ENCODE measurements at regions not wholly inside any gene's neighbourhood (a gene's known extent, or its start where the extent isn't known, plus 50 kb on each side); places are given as distances from the start of the nearest gene placed in this dataset.

DNA sequence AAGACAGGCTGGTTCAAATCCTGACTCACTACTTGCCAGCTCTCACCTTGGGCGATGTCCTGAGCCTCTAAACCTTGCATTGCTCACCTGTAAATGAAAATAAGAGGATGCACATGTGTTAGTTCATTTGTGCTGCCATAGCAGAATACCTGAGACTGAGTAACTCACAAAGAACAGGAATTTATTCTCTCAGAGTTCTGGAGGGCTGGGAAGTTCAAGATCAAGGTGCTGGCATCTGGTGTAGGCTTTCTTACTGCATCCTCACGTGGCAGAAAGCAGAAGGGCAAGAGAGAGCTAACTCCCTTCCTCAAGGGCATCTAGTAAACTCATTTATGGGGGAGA is 222.7 kb downstream of the MTHFS start:
- DNase-seq, result no peak
- Histone ChIP-seq H3K27ac (no peak overlapping the region), H3K4me3 (no peak overlapping the region), H3K9me3 (no peaks in the 10 kb centered on the region), H3K27me3 (no peaks in the 10 kb centered on the region), H3K4me1 (no peaks in the 10 kb centered on the region), H3K36me3 (no peaks in the 10 kb centered on the region)
- no peak for TF ChIP-seq POLR2A (IDR thresholded peaks at IDR 0.05)
- TF ChIP-seq, protein P1, sequence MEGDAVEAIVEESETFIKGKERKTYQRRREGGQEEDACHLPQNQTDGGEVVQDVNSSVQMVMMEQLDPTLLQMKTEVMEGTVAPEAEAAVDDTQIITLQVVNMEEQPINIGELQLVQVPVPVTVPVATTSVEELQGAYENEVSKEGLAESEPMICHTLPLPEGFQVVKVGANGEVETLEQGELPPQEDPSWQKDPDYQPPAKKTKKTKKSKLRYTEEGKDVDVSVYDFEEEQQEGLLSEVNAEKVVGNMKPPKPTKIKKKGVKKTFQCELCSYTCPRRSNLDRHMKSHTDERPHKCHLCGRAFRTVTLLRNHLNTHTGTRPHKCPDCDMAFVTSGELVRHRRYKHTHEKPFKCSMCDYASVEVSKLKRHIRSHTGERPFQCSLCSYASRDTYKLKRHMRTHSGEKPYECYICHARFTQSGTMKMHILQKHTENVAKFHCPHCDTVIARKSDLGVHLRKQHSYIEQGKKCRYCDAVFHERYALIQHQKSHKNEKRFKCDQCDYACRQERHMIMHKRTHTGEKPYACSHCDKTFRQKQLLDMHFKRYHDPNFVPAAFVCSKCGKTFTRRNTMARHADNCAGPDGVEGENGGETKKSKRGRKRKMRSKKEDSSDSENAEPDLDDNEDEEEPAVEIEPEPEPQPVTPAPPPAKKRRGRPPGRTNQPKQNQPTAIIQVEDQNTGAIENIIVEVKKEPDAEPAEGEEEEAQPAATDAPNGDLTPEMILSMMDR (IDR thresholded peaks at IDR 0.05), result no peak
- intact Hi-C loops (cut with DNase I; ENCODE audit: low total_unique reads), result no loop called here

DNA sequence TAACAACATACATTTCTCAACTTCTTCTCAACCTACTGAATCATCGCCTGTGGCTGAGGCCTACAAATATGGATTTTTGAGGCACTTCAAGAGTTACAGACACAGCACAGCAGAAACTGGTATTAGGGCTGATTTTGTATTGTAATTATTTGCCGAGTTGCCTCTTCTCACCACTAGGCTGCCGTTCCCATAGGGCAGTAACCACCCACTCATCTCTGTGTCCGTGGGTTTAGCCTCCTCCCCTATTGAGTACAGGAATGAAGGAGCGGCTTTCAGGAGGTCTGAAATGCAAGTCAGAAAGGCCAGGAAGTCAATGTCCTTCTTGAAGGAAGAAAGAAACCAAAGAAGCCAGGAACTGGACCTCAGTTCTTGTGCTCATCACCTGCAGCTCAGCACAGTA is 220.8 kb downstream of the MTHFS start:
- no peak overlapping the region for H3K27ac ChIP-seq
- no peak for TF ChIP-seq POLR2A (IDR thresholded peaks at IDR 0.05)
- TF ChIP-seq, protein P1 (IDR thresholded peaks at IDR 0.05), result no peak
- no peak overlapping the region for H3K4me3 ChIP-seq
- H3K36me3 ChIP-seq, result no peaks in the 10 kb centered on the region
- no peaks in the 10 kb centered on the region for H3K9me3 ChIP-seq
- intact Hi-C loops (cut with DNase I; ENCODE audit: low total_unique reads), result no loop called here
- no peaks in the 10 kb centered on the region for H3K4me1 ChIP-seq
- H3K27me3 ChIP-seq, result no peaks in the 10 kb centered on the region
- DNase-seq, result no peak

DNA sequence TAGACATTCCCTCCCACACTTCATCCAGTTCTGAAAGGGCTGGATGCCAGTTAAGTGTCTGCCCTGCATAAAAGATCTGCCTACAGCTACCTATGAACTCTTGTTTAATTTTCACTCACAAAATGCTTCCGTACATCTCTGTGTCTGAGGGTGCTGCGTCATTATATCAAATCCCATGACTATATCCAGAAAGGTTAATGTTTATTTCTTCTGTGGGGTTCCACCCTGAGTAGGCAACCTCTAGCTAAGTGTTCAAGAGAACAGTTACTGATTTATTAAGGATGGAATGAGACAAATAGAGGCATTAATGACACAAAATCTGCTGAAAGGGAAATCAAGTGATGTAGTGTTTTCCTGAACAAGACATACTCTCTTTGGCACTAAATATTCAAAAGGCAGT is 220.2 kb downstream of the MTHFS start:
- Histone ChIP-seq H3K27me3 (no peaks in the 10 kb centered on the region), H3K4me1 (no peaks in the 10 kb centered on the region), H3K36me3 (no peaks in the 10 kb centered on the region), H3K27ac (no peak overlapping the region), H3K4me3 (no peak overlapping the region), H3K9me3 (no peaks in the 10 kb centered on the region)
- intact Hi-C loops (cut with DNase I; ENCODE audit: low total_unique reads), result no loop called here
- TF ChIP-seq, protein P1 (IDR thresholded peaks at IDR 0.05), result no peak
- TF ChIP-seq POLR2A (IDR thresholded peaks at IDR 0.05), result no peak
- no peak for DNase-seq

DNA sequence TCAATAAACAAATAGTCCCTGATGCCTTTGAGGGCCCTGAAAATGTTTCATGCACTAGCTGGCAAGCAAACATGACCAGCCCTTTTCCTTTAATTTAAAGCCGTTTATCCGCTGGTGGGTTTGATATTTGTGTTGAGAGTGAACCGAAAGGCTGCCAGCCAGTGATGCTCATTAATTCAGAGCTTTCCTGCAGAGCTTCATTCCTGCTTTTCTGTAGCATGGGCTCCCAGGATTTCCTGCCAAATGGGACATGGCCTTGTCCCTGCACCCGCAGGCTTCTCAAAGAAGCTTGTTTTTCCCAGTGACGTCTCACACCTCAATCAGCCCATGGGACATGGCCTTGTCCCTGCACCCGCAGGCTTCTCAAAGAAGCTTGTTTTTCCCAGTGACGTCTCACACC is 219.6 kb downstream of the MTHFS start:
- Histone ChIP-seq H3K9me3 (no peaks in the 10 kb centered on the region), H3K27ac (no peak overlapping the region), H3K4me1 (no peaks in the 10 kb centered on the region), H3K36me3 (no peaks in the 10 kb centered on the region), H3K27me3 (no peaks in the 10 kb centered on the region), H3K4me3 (no peak overlapping the region)
- TF ChIP-seq, protein P1 (IDR thresholded peaks at IDR 0.05), result no peak
- no peak for TF ChIP-seq POLR2A (IDR thresholded peaks at IDR 0.05)
- DNase-seq, result no peak
- intact Hi-C loops (cut with DNase I; ENCODE audit: low total_unique reads), result no loop called here

DNA sequence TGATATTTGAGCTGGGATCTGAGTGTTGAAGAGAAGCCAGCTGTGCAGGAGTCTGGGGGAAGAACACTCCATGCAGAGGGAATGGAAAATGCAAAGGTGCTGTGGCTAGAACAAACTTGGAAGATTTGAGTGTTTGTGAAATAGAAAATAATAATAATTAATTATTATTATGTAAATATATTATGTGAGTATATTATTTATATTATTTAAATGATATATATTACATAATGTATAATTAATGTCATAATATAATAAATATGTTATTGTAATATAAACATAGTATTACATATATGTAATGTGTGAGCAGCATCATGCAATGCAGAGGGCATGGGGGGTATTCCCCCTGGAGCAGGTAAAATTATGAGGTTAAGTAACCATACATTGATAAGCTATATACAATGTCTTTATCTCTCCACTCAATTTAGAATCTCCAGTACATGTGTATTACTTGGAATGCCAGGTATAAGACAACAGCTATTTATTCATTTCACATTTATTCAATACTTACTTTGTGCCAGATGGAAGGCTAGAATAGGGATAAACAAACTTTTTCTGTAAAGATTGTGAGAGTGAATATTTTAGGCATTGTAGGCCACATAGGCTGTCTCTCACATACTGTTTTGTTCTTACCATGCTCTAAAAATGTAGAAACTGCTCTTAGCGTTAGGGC is 218.6 kb downstream of the MTHFS start:
- intact Hi-C loops (cut with DNase I; ENCODE audit: low total_unique reads), result no loop called here
- Histone ChIP-seq H3K27ac (no peak overlapping the region), H3K36me3 (no peaks in the 10 kb centered on the region), H3K27me3 (no peaks in the 10 kb centered on the region), H3K9me3 (no peaks in the 10 kb centered on the region), H3K4me3 (no peak overlapping the region), H3K4me1 (no peaks in the 10 kb centered on the region)
- TF ChIP-seq POLR2A (IDR thresholded peaks at IDR 0.05), result no peak
- TF ChIP-seq, protein P1 (IDR thresholded peaks at IDR 0.05), result no peak
- DNase-seq, result no peak

Data from uterus (tissue), 3 donors.